ENCODE measurements at regions not wholly inside any gene's neighbourhood (a gene's known extent, or its start where the extent isn't known, plus 50 kb on each side); places are given as distances from the start of the nearest gene placed in this dataset.

DNA sequence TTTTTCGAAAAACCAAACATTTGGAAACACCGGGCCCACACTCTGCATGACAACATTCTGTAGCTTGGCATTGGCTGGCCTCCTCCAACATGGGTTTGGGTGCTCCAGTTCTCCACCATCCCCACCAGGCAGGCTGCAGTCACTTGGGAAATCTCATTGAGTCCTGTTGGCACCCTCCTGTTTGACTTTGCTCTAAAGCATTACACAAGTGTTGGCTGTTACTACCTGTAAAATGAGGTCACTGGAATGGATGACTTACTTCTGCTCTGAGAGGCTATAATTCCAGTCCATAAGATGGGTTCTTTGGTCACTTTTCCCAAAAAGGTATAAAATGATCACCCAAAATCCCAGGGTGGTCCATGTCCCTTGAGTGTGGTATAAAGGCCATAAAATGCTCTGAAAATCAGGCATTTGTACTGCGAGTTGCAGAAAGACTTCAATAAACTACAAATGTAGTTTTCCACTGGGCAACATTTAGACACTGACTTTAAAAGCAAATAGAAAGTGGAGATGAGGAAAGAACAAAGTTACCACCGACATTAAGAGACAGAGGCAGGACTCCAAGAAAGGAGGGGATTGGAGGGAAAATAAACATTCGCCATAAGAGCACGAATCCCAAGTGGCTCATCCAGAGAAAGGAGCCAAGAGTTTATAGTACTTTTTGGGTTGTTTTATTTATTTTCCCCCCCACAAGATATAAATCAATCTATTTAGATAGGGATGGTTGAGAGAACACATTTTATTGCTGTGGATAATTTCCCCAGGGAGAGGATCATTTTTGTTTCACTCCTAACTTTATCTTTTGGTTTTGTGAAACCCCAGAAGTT lies 295.1 kb downstream of the TLE1 start:
- TF ChIP-seq, protein P1, sequence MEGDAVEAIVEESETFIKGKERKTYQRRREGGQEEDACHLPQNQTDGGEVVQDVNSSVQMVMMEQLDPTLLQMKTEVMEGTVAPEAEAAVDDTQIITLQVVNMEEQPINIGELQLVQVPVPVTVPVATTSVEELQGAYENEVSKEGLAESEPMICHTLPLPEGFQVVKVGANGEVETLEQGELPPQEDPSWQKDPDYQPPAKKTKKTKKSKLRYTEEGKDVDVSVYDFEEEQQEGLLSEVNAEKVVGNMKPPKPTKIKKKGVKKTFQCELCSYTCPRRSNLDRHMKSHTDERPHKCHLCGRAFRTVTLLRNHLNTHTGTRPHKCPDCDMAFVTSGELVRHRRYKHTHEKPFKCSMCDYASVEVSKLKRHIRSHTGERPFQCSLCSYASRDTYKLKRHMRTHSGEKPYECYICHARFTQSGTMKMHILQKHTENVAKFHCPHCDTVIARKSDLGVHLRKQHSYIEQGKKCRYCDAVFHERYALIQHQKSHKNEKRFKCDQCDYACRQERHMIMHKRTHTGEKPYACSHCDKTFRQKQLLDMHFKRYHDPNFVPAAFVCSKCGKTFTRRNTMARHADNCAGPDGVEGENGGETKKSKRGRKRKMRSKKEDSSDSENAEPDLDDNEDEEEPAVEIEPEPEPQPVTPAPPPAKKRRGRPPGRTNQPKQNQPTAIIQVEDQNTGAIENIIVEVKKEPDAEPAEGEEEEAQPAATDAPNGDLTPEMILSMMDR (IDR thresholded peaks at IDR 0.05) = no peak
- TF ChIP-seq POLR2AphosphoS5 (IDR thresholded peaks at IDR 0.05) (no peak), POLR2A (IDR thresholded peaks at IDR 0.05) (no peak)

Data from transverse colon (tissue), 4 donors.